Cardiac muscle cell (in vitro differentiated cells and primary cell): ENCODE measurements at regions not wholly inside any gene's neighbourhood (a gene's known extent, or its start where the extent isn't known, plus 50 kb on each side); places are given as distances from the start of the nearest gene placed in this dataset.
"Not testable (repeated sequence)": the region's sequence is repeated elsewhere in the genome, so short reads cannot be mapped to it uniquely, and the experiment has no call there.

Experiments
- DNase-seq, 2 donors: peaks; one replicate each; pipeline versions ENCODE4 v3.0.0 to v3.0.0-alpha.2; 2010 to 2017; ENCODE audit warnings: low read depth in 1 of 2, low spot score in 1 of 2
- H3K27ac ChIP-seq: fragments of 200-600 bp; sonication (generic); 2 replicates; pipeline ENCODE4 v1.5.1; 2016
- H3K27me3 ChIP-seq: fragments of 200-600 bp; sonication (generic); 2 replicates; pipeline ENCODE4 v1.6.0; 2016; ENCODE audit warnings: control low read depth
- H3K36me3 ChIP-seq: fragments of 200-600 bp; sonication (generic); 2 replicates; pipeline ENCODE4 v1.5.1; 2016; ENCODE audit warnings: control low read depth
- H3K4me1 ChIP-seq: fragments of 200-600 bp; sonication (generic); 2 replicates; pipeline ENCODE4 v1.8.1; 2017; ENCODE audit warnings: low read depth, mild to moderate bottlenecking, mixed run types
- H3K4me3 ChIP-seq: fragments of 200-600 bp; sonication (generic); 2 replicates; pipeline ENCODE4 v1.5.1; 2016; ENCODE audit warnings: mild to moderate bottlenecking
- H3K9me3 ChIP-seq: fragments of 200-600 bp; sonication (generic); 2 replicates; pipeline ENCODE4 v1.5.1; 2017; ENCODE audit warnings: low read depth, mild to moderate bottlenecking, control low read depth

GRCh38 chr2:89936559-89936958 lies 1245.1 kb downstream of the RPIA start:
- H3K27ac ChIP-seq, H3K27me3 ChIP-seq, H3K4me1 ChIP-seq, DNase-seq, H3K36me3 ChIP-seq, H3K9me3 ChIP-seq, H3K4me3 ChIP-seq: not testable (repeated sequence)

- H3K4me3 ChIP-seq: not testable (repeated sequence)
Observed at GRCh38 chr2:89938756-89939155, 1247.3 kb downstream of the RPIA start.

GRCh38 chr2:89944267-89944666 lies 1252.8 kb downstream of the RPIA start:
- H3K27me3 ChIP-seq, H3K4me1 ChIP-seq, H3K27ac ChIP-seq: not testable (repeated sequence)

More at GRCh38 chr2:89938756-89939155, 1247.3 kb downstream of the RPIA start:
- DNase-seq, H3K9me3 ChIP-seq, H3K4me1 ChIP-seq, H3K36me3 ChIP-seq, H3K27ac ChIP-seq, H3K27me3 ChIP-seq: not testable (repeated sequence)

GRCh38 chr2:89945004-89945616 lies 1253.6 kb downstream of the RPIA start:
- not testable (repeated sequence) for DNase-seq, H3K4me3 ChIP-seq, H3K9me3 ChIP-seq, H3K27ac ChIP-seq, H3K4me1 ChIP-seq, H3K27me3 ChIP-seq, H3K36me3 ChIP-seq

More at GRCh38 chr2:89944267-89944666, 1252.8 kb downstream of the RPIA start:
- H3K9me3 ChIP-seq, H3K36me3 ChIP-seq, H3K4me3 ChIP-seq, DNase-seq: not testable (repeated sequence)

- H3K36me3 ChIP-seq, DNase-seq, H3K4me1 ChIP-seq, H3K27ac ChIP-seq, H3K9me3 ChIP-seq, H3K4me3 ChIP-seq, H3K27me3 ChIP-seq: not testable (repeated sequence)
Observed at GRCh38 chr2:89947208-89947815, 1255.8 kb downstream of the RPIA start.

- H3K27me3 ChIP-seq, H3K4me1 ChIP-seq, H3K9me3 ChIP-seq, DNase-seq, H3K36me3 ChIP-seq, H3K4me3 ChIP-seq, H3K27ac ChIP-seq: not testable (repeated sequence)
Observed at GRCh38 chr2:89948102-89948501, 1256.6 kb downstream of the RPIA start.

GRCh38 chr2:89950807-89951206 lies 1259.3 kb downstream of the RPIA start:
- not testable (repeated sequence) for H3K4me1 ChIP-seq, H3K4me3 ChIP-seq, H3K36me3 ChIP-seq, H3K27me3 ChIP-seq, H3K27ac ChIP-seq, H3K9me3 ChIP-seq, DNase-seq

GRCh38 chr2:89957236-89957635 lies 1265.8 kb downstream of the RPIA start:
- not testable (repeated sequence) for H3K9me3 ChIP-seq, H3K36me3 ChIP-seq, H3K27me3 ChIP-seq, DNase-seq, H3K4me3 ChIP-seq, H3K4me1 ChIP-seq, H3K27ac ChIP-seq

GRCh38 chr2:89959729-89960378 lies 1268.4 kb downstream of the RPIA start:
- H3K36me3 ChIP-seq, H3K27ac ChIP-seq, DNase-seq, H3K4me3 ChIP-seq, H3K27me3 ChIP-seq, H3K9me3 ChIP-seq, H3K4me1 ChIP-seq: not testable (repeated sequence)

- not testable (repeated sequence) for H3K9me3 ChIP-seq, H3K4me1 ChIP-seq, H3K36me3 ChIP-seq, H3K27ac ChIP-seq, H3K4me3 ChIP-seq, DNase-seq, H3K27me3 ChIP-seq
Observed at GRCh38 chr2:89960570-89960969, 1269.1 kb downstream of the RPIA start.

- DNase-seq, H3K27me3 ChIP-seq, H3K4me1 ChIP-seq, H3K9me3 ChIP-seq, H3K4me3 ChIP-seq, H3K27ac ChIP-seq, H3K36me3 ChIP-seq: not testable (repeated sequence)
Observed at GRCh38 chr2:89968567-89968966, 1277.1 kb downstream of the RPIA start.

- H3K4me3 ChIP-seq, H3K9me3 ChIP-seq, H3K4me1 ChIP-seq, DNase-seq, H3K27me3 ChIP-seq, H3K27ac ChIP-seq, H3K36me3 ChIP-seq: not testable (repeated sequence)
Observed at GRCh38 chr2:89969190-89969589, 1277.7 kb downstream of the RPIA start.

- not testable (repeated sequence) for H3K4me3 ChIP-seq, H3K36me3 ChIP-seq, H3K4me1 ChIP-seq, H3K27me3 ChIP-seq, H3K9me3 ChIP-seq, DNase-seq, H3K27ac ChIP-seq
Observed at GRCh38 chr2:89973849-89974248, 1282.4 kb downstream of the RPIA start.

- not testable (repeated sequence) for H3K27me3 ChIP-seq, DNase-seq, H3K9me3 ChIP-seq, H3K27ac ChIP-seq, H3K36me3 ChIP-seq, H3K4me3 ChIP-seq, H3K4me1 ChIP-seq
Observed at GRCh38 chr2:89979826-89980537, 1288.5 kb downstream of the RPIA start.
